Kidney (tissue), 13 donors: ENCODE measurements at regions not wholly inside any gene's neighbourhood (a gene's known extent, or its start where the extent isn't known, plus 50 kb on each side); places are given as distances from the start of the nearest gene placed in this dataset.
A peak's percentile ranks its signal among the peaks of the same experiment; 100 is the strongest.

Experiments used
- DNase-seq, 5 donors: peaks; one replicate each; pipeline ENCODE4 v3.0.0-alpha.2; 2013 to 2020
- FAIRE-seq: peaks from 2 replicates; lab custom pipeline; 2012; peaks lifted over from hg19 to GRCh38; lab: Jason Lieb, UNC
- H3K27ac ChIP-seq, 2 donors: one replicate each; pipeline ENCODE4 v1.7.0; 2013; ENCODE audit warnings: low read depth in 2 of 2, low read length in 2 of 2, inconsistent platforms in 1 of 2
- H3K27me3 ChIP-seq: one replicate; pipeline ENCODE4 v1.7.1; 2013; ENCODE audit warnings: low read length, inconsistent platforms; ENCODE audit not compliant: control insufficient read depth, insufficient read depth
- H3K36me3 ChIP-seq, 3 donors: one replicate each; pipeline versions ENCODE4 v1.7.0 to v1.7.1; 2013; ENCODE audit warnings: low read length in 3 of 3, control low read depth in 1 of 3, inconsistent platforms in 1 of 3; ENCODE audit not compliant: insufficient read depth in 3 of 3, control insufficient read depth in 2 of 3
- H3K4me1 ChIP-seq, 3 donors: one replicate each; pipeline versions ENCODE4 v1.7.0 to v1.7.1; 2013; ENCODE audit warnings: low read length in 3 of 3, inconsistent platforms in 1 of 3, low read depth in 1 of 3; ENCODE audit not compliant: control insufficient read depth in 2 of 3, insufficient read depth in 2 of 3
- H3K4me3 ChIP-seq, 3 donors: one replicate each; pipeline versions ENCODE4 v1.7.0 to v1.8.1; 2013; ENCODE audit warnings: low read length in 3 of 3, control low read depth in 1 of 3, inconsistent platforms in 1 of 3
- H3K9ac ChIP-seq, 3 donors: one replicate each; pipeline versions ENCODE4 v1.7.0 to v1.7.1; 2013; ENCODE audit warnings: low read length in 3 of 3, control low read depth in 1 of 3, inconsistent platforms in 1 of 3
- H3K9me3 ChIP-seq, 3 donors: one replicate each; pipeline versions ENCODE4 v1.7.0 to v1.7.1; 2013; ENCODE audit warnings: low read length in 3 of 3, control low read depth in 1 of 3, inconsistent platforms in 1 of 3; ENCODE audit not compliant: control insufficient read depth in 2 of 3, insufficient read depth in 1 of 3
- CTCF ChIP-seq: IDR thresholded peaks from 3 replicates; pipeline ENCODE4 v1.5.1; 2012; ENCODE audit warnings: mild to moderate bottlenecking, moderate library complexity, borderline replicate concordance; ENCODE audit not compliant: insufficient read depth; ENCODE audit errors: extremely low read depth
- intact Hi-C: fragments of 100-400 bp; cut with DNase I; formaldehyde crosslinking; loops from one replicate; pipeline ENCODE4 v1.11.1; 2022
- donor health status: control.
- donor health status: control.
- donor health status: control.
- donor health status: control.
- donor health status: control.
- donor health status: DM: yes; HTN: yes; CAD: no.
- donor health status: Normal renal cell carcinoma (clear cell type).

- Histone ChIP-seq H3K27ac (peak overlapping the region; percentile 10 to 20), H3K9me3 (no peaks in the 10 kb centered on the region), H3K4me1 (peaks cover 9 to 48% (median 22%) of the 10 kb centered on the region in 3 donors), H3K9ac (no peak overlapping the region), H3K27me3 (no peaks in the 10 kb centered on the region), H3K36me3 (no peaks in the 10 kb centered on the region), H3K4me3 (no peak overlapping the region)
- no peak for TF ChIP-seq CTCF
- FAIRE-seq (no peak), DNase-seq (peak in 4 of 5 donors; percentile 55 to 84 (median 62))
- intact Hi-C loops, result no loop called here
These were observed 153.0 kb downstream of the ZFP36L2 start for GRCh38 chr2:43073401-43073825.

GRCh38 chr2:43071599-43072550 lies 154.5 kb downstream of the ZFP36L2 start:
- Histone ChIP-seq H3K9me3 (no peaks in the 10 kb centered on the region), H3K36me3 (no peaks in the 10 kb centered on the region), H3K4me1 (peaks cover 9 to 48% (median 22%) of the 10 kb centered on the region in 3 donors), H3K27me3 (no peaks in the 10 kb centered on the region), H3K4me3 (no peak overlapping the region), H3K9ac (no peak overlapping the region), H3K27ac (peak overlapping the region in 1 of 2 donors; percentile 0)
- DNase-seq, result peak; percentile 64 to 85 (median 71)
- intact Hi-C loops, result no loop called here
- no peak for TF ChIP-seq CTCF
- FAIRE-seq, result no peak

- intact Hi-C loops, result no loop called here
- Histone ChIP-seq H3K9ac (no peak overlapping the region), H3K9me3 (no peaks in the 10 kb centered on the region), H3K4me1 (peaks cover 9 to 45% (median 18%) of the 10 kb centered on the region in 3 donors), H3K4me3 (no peak overlapping the region), H3K27ac (peak overlapping the region in 1 of 2 donors; percentile 42), H3K27me3 (no peaks in the 10 kb centered on the region), H3K36me3 (no peaks in the 10 kb centered on the region)
- DNase-seq, result peak in 4 of 5 donors; percentile 67 to 89 (median 76)
- no peak for FAIRE-seq
- TF ChIP-seq CTCF, result no peak
These were observed 155.5 kb downstream of the ZFP36L2 start for GRCh38 chr2:43070676-43071502.
